K562 (cell line): ENCODE measurements at regions not wholly inside any gene's neighbourhood (a gene's known extent, or its start where the extent isn't known, plus 50 kb on each side); places are given as distances from the start of the nearest gene placed in this dataset.
A peak's percentile ranks its signal among the peaks of the same experiment; 100 is the strongest.

Source experiments
- CBFA2T2 ChIP-seq: fragments of 450-650 bp; conservative IDR thresholded peaks from 2 replicates; pipeline ENCODE4 v1.6.1; 2017; ENCODE audit warnings: mild to moderate bottlenecking
- CBFA2T3 ChIP-seq: fragments of 450-650 bp; IDR thresholded peaks from 2 replicates; pipeline ENCODE4 v1.6.1; 2017
- CEBPG ChIP-seq, 3 experiments: fragments of 200-800 bp in 1 of 3; sonication (Bioruptor generic) in 1 of 3; sonication (generic) in 1 of 3; formaldehyde crosslinking in 1 of 3; IDR thresholded peaks in 2 of 3; conservative IDR thresholded peaks in 1 of 3; 2 replicates each; pipeline versions ENCODE4 v1.6.1 to v1.8.0; 2016 to 2022; ENCODE audit warnings: missing compliant biosample characterization in 2 of 3, missing genetic modification characterization in 2 of 3, mild to moderate bottlenecking in 1 of 3, missing genetic modification reagents in 1 of 3
- GABPA ChIP-seq: fragments of 200-800 bp; sonication (Bioruptor generic); conservative IDR thresholded peaks from 2 replicates; pipeline ENCODE4 v1.6.1; 2016; ENCODE audit warnings: low read depth, missing genetic modification characterization, missing compliant biosample characterization
- HBP1 ChIP-seq: fragments of 450-650 bp; formaldehyde crosslinking; IDR thresholded peaks from 2 replicates; pipeline ENCODE4 v1.4.0; 2022; ENCODE audit warnings: missing genetic modification characterization
- NR2F6 ChIP-seq: fragments of 450-650 bp; formaldehyde crosslinking; IDR thresholded peaks from 2 replicates; pipeline ENCODE4 v1.4.0; 2020; ENCODE audit warnings: mild to moderate bottlenecking
- SMARCB1 ChIP-seq: IDR thresholded peaks from 2 replicates; pipeline ENCODE4 v1.6.1; 2011; ENCODE audit warnings: improper control_type of control experiment, low read depth; ENCODE audit not compliant: insufficient read length
- ZMIZ1 ChIP-seq, 2 experiments: fragments of 150-350 bp in 1 of 2; IDR thresholded peaks; 2 replicates each; pipeline ENCODE4 v1.6.1; 2012 to 2016; ENCODE audit warnings: low read depth in 2 of 2, low read length in 2 of 2, mild to moderate bottlenecking in 1 of 2, moderate library complexity in 1 of 2
- ZNF347 ChIP-seq: fragments of 450-650 bp; formaldehyde crosslinking; IDR thresholded peaks from 2 replicates; pipeline ENCODE4 v1.4.0; 2020; ENCODE audit warnings: low read depth, mild to moderate bottlenecking, moderate library complexity
- ZNF76 ChIP-seq: fragments of 250-450 bp; sonication (Bioruptor Pico); IDR thresholded peaks from 2 replicates; pipeline ENCODE4 v1.4.0; 2020; ENCODE audit warnings: mild to moderate bottlenecking, moderate library complexity, borderline replicate concordance
- ZNF785 ChIP-seq: fragments of 250-450 bp; sonication (Bioruptor Pico); IDR thresholded peaks from 2 replicates; pipeline ENCODE4 v1.4.0; 2020; ENCODE audit warnings: mild to moderate bottlenecking
- TF ChIP-seq, protein P1 (sequence below): fragments of 250-450 bp; sonication (Bioruptor Pico); IDR thresholded peaks from 2 replicates; pipeline ENCODE4 v1.4.0; 2020; ENCODE audit warnings: borderline replicate concordance

DNA sequence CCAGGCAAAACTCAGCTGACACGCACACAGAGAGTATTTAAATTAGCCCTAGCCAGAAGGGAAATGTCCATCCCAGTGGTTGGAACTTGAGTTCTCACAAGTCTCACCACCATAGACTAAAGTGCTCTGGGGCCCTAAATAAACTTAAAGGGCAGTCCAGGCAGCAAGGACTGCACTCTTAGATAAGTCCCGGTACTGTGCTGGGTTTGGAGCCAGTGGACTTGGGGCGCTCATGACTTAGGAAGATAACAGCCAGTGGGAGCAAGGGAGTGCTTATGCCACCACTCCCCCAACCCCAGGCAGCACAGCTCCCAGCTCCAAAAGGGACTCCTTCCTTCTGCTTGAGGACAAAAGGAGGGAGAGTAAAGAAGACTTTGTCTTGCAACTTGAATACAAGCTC is 319.5 kb upstream of the GPR149 start (continued):
- TF ChIP-seq HBP1 (CRISPR knock-in tag): no peak
- TF ChIP-seq CEBPG (CRISPR knock-in tag; IDR thresholded peaks at IDR 0.05): no peak
- no peak for TF ChIP-seq CEBPG (tag; conservative IDR thresholded peaks at IDR 0.05 in 1 of 2, IDR thresholded peaks at IDR 0.05 in 1 of 2)
- peak; percentile 73 for TF ChIP-seq CBFA2T2
- no peak for TF ChIP-seq ZNF785 (CRISPR knock-in tag)
- no peak for TF ChIP-seq ZNF76 (CRISPR knock-in tag)
- no peak for TF ChIP-seq SMARCB1
- no peak for TF ChIP-seq GABPA (tag)
- TF ChIP-seq ZMIZ1 (IDR thresholded peaks at IDR 0.05; ENCODE audit: low read depth in 2 of 2, low read length in 2 of 2): no peak
- no peak for TF ChIP-seq NR2F6
- no peak for TF ChIP-seq ZNF347 (CRISPR knock-in tag)
- peak; percentile 85 for TF ChIP-seq CBFA2T3
- TF ChIP-seq, protein P1, sequence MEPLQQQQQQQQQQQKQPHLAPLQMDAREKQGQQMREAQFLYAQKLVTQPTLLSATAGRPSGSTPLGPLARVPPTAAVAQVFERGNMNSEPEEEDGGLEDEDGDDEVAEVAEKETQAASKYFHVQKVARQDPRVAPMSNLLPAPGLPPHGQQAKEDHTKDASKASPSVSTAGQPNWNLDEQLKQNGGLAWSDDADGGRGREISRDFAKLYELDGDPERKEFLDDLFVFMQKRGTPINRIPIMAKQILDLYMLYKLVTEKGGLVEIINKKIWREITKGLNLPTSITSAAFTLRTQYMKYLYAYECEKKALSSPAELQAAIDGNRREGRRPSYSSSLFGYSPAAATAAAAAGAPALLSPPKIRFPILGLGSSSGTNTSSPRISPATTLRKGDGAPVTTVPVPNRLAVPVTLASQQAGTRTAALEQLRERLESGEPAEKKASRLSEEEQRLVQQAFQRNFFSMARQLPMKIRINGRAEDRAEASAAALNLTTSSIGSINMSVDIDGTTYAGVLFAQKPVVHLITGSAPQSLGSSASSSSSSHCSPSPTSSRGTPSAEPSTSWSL (CRISPR knock-in tag): no peak
